ENCODE measurements at regions not wholly inside any gene's neighbourhood (a gene's known extent, or its start where the extent isn't known, plus 50 kb on each side); places are given as distances from the start of the nearest gene placed in this dataset.

DNA sequence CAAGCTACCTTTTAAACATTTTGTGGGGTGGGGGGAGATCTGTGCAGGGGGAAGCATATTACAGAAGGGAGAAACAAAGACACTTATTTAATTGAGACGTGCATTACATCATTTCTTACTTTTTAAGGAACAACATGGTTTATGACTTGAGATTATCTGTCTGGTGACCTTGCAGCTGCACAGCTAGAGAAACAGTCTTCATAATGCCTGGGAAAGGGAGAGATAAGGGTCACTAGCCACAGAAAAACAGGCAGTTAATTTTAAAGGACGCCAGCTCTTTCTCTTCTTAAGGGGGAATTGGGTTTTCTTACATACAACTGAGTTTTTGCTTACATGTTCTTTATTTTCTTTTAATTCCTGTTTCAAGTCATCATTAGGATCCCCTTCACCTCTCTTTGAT lies 147.9 kb downstream of the SST start:
- no peak for DNase-seq (ENCODE audit: low read depth)
- H3K4me3 ChIP-seq (ENCODE audit: low read depth, low read length): no peak overlapping the region
- TF ChIP-seq CTCF (IDR thresholded peaks at IDR 0.05; ENCODE audit: insufficient read depth, low read depth, low read length, missing control alignments): no peak

DNA sequence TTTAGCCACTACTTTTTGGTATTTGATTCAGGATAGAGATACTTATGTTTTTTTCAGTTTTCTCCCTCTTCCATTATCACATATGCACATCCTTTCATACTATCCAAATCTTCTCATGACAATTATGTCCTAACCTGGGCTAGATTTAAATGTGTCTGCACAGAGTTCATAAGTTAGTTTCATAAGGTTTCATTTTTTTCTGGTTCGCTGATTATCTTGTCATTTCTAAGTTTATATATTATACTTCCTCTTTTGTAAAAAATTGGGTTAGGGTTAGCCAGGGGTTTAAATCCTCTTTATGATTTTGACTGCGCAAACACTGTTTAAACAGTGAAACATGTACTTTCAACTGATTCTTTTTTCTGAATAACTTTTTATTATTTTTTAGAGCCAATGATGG lies 148.6 kb downstream of the SST start:
- TF ChIP-seq CTCF (IDR thresholded peaks at IDR 0.05; ENCODE audit: insufficient read depth, low read depth, low read length, missing control alignments): no peak
- H3K4me3 ChIP-seq (ENCODE audit: low read depth, low read length): no peak overlapping the region
- DNase-seq (ENCODE audit: low read depth): no peak

DNA sequence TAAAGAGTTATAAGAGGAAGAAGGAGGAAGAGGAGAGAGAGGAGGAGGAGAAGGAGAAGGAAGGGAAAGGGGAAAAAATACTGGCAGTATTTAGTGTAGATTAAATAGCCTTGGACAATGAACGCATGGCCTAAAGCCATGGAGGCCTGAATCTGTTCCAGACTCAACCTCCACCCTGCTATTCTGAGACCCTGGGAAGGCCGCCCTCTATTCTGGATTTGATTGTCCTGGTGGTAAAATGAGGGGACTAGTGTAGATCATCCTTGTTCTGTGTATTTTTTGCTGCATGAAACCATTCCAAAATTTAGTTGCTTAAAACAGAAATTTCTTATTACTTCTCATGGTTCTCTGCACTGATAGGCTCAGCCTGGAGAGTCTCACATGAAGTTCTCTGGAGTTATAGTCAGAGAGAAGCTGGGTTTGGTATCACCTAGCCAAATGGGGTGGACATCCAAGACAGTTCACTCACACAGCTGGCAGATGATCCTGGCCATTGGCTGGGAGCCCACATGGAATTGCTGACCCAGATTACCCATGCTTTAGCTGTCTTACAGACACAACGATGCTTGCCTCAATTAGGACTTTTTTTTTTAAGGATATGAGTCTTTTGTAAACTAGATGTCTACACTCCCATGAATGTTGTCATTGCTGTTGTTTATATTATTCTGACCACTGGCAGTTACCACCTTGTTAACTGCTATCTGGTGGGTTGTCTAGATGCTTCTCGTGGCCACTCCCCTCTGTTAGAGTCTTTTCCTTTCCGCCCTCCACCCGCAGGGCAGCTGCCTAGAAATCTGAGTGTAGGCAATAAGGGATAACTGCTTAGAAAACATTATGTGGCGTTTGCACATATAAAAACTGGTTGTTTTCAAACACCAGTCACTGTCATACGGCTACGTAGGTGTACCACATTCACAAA lies 149.9 kb downstream of the SST start:
- TF ChIP-seq CTCF (IDR thresholded peaks at IDR 0.05; ENCODE audit: insufficient read depth, low read depth, low read length, missing control alignments): no peak
- no peak overlapping the region for H3K4me3 ChIP-seq (ENCODE audit: low read depth, low read length)
- no peak for DNase-seq (ENCODE audit: low read depth)

- no peak for DNase-seq (ENCODE audit: low read depth)
- no peak overlapping the region for H3K4me3 ChIP-seq (ENCODE audit: low read depth, low read length)
- no peak for TF ChIP-seq CTCF (IDR thresholded peaks at IDR 0.05; ENCODE audit: insufficient read depth, low read depth, low read length, missing control alignments)
Measured at GRCh38 chr3:187519428-187519890, 150.7 kb downstream of the SST start.

- no peak for DNase-seq (ENCODE audit: low read depth)
- no peak for TF ChIP-seq CTCF (IDR thresholded peaks at IDR 0.05; ENCODE audit: insufficient read depth, low read depth, low read length, missing control alignments)
- H3K4me3 ChIP-seq (ENCODE audit: low read depth, low read length): no peak overlapping the region
Measured at GRCh38 chr3:187518616-187519015, 150.4 kb downstream of the RTP4 start.

GRCh38 chr3:187518207-187518606 lies 150.0 kb downstream of the RTP4 start:
- no peak overlapping the region for H3K4me3 ChIP-seq (ENCODE audit: low read depth, low read length)
- TF ChIP-seq CTCF (IDR thresholded peaks at IDR 0.05; ENCODE audit: insufficient read depth, low read depth, low read length, missing control alignments): no peak
- no peak for DNase-seq (ENCODE audit: low read depth)

Data from GM12865 (cell line).